Mesendoderm (in vitro differentiated cells): ENCODE measurements at regions not wholly inside any gene's neighbourhood (a gene's known extent, or its start where the extent isn't known, plus 50 kb on each side); places are given as distances from the start of the nearest gene placed in this dataset.

Source experiments
- DNase-seq: peaks from one replicate; pipeline ENCODE4 v3.0.0; 2013
- H2AK5ac ChIP-seq: 2 replicates; pipeline ENCODE4 v1.6.1; 2013; ENCODE audit warnings: low read length, inconsistent platforms
- H2BK120ac ChIP-seq: 2 replicates; pipeline ENCODE4 v1.6.1; 2013; ENCODE audit warnings: low read depth, mild to moderate bottlenecking, low read length, moderate library complexity, mixed read lengths
- H2BK15ac ChIP-seq: replicated peaks from 2 replicates; pipeline ENCODE4 v1.6.1; 2013; ENCODE audit warnings: low read depth, mild to moderate bottlenecking, moderate library complexity
- H2BK5ac ChIP-seq: 2 replicates; pipeline ENCODE4 v1.6.1; 2013; ENCODE audit warnings: low read length, inconsistent platforms
- H3K18ac ChIP-seq: 2 replicates; pipeline ENCODE4 v1.6.1; 2013; ENCODE audit warnings: mild to moderate bottlenecking, low read length, mixed read lengths
- H3K23ac ChIP-seq: one replicate; pipeline ENCODE4 v1.6.1; 2013; ENCODE audit warnings: low read length
- H3K27ac ChIP-seq: 2 replicates; pipeline ENCODE4 v1.5.1; 2013; ENCODE audit warnings: low read depth, mild to moderate bottlenecking, inconsistent platforms, low read length, moderate library complexity
- H3K27me3 ChIP-seq: 2 replicates; pipeline ENCODE4 v1.6.1; 2013; ENCODE audit warnings: low read length, control low read depth, mild to moderate bottlenecking, inconsistent platforms; ENCODE audit not compliant: insufficient read depth, poor library complexity
- H3K36me3 ChIP-seq: 2 replicates; pipeline ENCODE4 v1.6.1; 2013; ENCODE audit warnings: low read length, inconsistent platforms; ENCODE audit not compliant: control insufficient read depth, insufficient read depth
- H3K4ac ChIP-seq: one replicate; pipeline ENCODE4 v1.6.1; 2013; ENCODE audit warnings: low read depth, mild to moderate bottlenecking, low read length, moderate library complexity
- H3K4me1 ChIP-seq: 2 replicates; pipeline ENCODE4 v1.6.1; 2013; ENCODE audit warnings: low read depth, low read length, inconsistent platforms; ENCODE audit not compliant: control insufficient read depth
- H3K4me2 ChIP-seq: 2 replicates; pipeline ENCODE4 v1.6.1; 2013; ENCODE audit warnings: low read length
- H3K4me3 ChIP-seq: 2 replicates; pipeline ENCODE4 v1.5.1; 2013; ENCODE audit warnings: mild to moderate bottlenecking, low read length
- H3K56ac ChIP-seq: one replicate; pipeline ENCODE4 v1.6.1; 2013; ENCODE audit warnings: low read length
- H3K79me1 ChIP-seq: 2 replicates; pipeline ENCODE4 v1.6.1; 2013; ENCODE audit warnings: low read length, inconsistent platforms
- H3K79me2 ChIP-seq: 2 replicates; pipeline ENCODE4 v1.6.1; 2013; ENCODE audit warnings: mild to moderate bottlenecking, low read length; ENCODE audit not compliant: control insufficient read depth, insufficient read depth
- H3K9ac ChIP-seq: 2 replicates; pipeline ENCODE4 v1.6.1; 2013; ENCODE audit warnings: low read length, inconsistent platforms
- H4K5ac ChIP-seq: one replicate; pipeline ENCODE4 v1.6.1; 2013; ENCODE audit warnings: low read length
- H4K8ac ChIP-seq: one replicate; pipeline ENCODE4 v1.6.1; 2013; ENCODE audit warnings: low read depth, mild to moderate bottlenecking, control low read depth, low read length, moderate library complexity
- WGBS: extraction: QIAGEN DNeasy Blood & Tissue Kit; methylation state at CpG from one replicate; pipeline ENCODE4 v1.1.7; 2013; ENCODE audit warnings: low lambda C conversion rate, missing lambda C conversion rate; ENCODE audit not compliant: insufficient coverage; ENCODE audit errors: extremely low coverage; 5-methylcytosine and 5-hydroxymethylcytosine counted together

- Histone ChIP-seq H3K27me3 (no peaks in the 10 kb centered on the region), H3K4ac (no peak overlapping the region), H2AK5ac (no peak overlapping the region), H4K5ac (no peak overlapping the region), H3K4me1 (no peaks in the 10 kb centered on the region), H3K9ac (no peak overlapping the region), H3K18ac (no peak overlapping the region), H3K79me1 (no peaks in the 10 kb centered on the region), H2BK120ac (no peak overlapping the region), H3K23ac (no peak overlapping the region), H4K8ac (no peak overlapping the region), H3K4me2 (no peak overlapping the region), H3K36me3 (no peaks in the 10 kb centered on the region), H2BK15ac (no peak overlapping the region), H3K4me3 (no peak overlapping the region), H3K27ac (no peak overlapping the region), H3K56ac (no peak overlapping the region), H2BK5ac (no peak overlapping the region), H3K79me2 (no peaks in the 10 kb centered on the region)
- DNase-seq, result no peak
- no CpG with 5 or more reads among the region's 1 CpG for WGBS
These were observed 205.8 kb downstream of the SPTSSA start for GRCh38 chr14:34256223-34256622.

- WGBS, result no CpG with 5 or more reads among the region's 5 CpGs
- H2BK5ac ChIP-seq, result no peak overlapping the region
- H3K4me1 ChIP-seq, result no peaks in the 10 kb centered on the region
- H3K79me2 ChIP-seq, result no peaks in the 10 kb centered on the region
- H4K5ac ChIP-seq, result no peak overlapping the region
- no peak overlapping the region for H3K4me3 ChIP-seq
- no peak overlapping the region for H4K8ac ChIP-seq
- no peak overlapping the region for H3K23ac ChIP-seq
- DNase-seq, result no peak
- H3K79me1 ChIP-seq, result no peaks in the 10 kb centered on the region
- H3K18ac ChIP-seq, result no peak overlapping the region
- no peaks in the 10 kb centered on the region for H3K27me3 ChIP-seq
- H3K4ac ChIP-seq, result no peak overlapping the region
- H2BK120ac ChIP-seq, result no peak overlapping the region
- H3K27ac ChIP-seq, result no peak overlapping the region
- no peak overlapping the region for H3K4me2 ChIP-seq
- no peak overlapping the region for H3K56ac ChIP-seq
- H2BK15ac ChIP-seq, result no peak overlapping the region
- no peak overlapping the region for H2AK5ac ChIP-seq
- H3K9ac ChIP-seq, result no peak overlapping the region
- no peaks in the 10 kb centered on the region for H3K36me3 ChIP-seq
These were observed 207.5 kb downstream of the SPTSSA start for GRCh38 chr14:34254571-34254970.

GRCh38 chr14:34254031-34254430 lies 208.0 kb downstream of the SPTSSA start:
- H3K4me2 ChIP-seq, result no peak overlapping the region
- H3K79me1 ChIP-seq, result no peaks in the 10 kb centered on the region
- H2BK15ac ChIP-seq, result no peak overlapping the region
- WGBS, result 100% methylated on average over 1 of the region's 1 CpG
- H3K4ac ChIP-seq, result no peak overlapping the region
- no peaks in the 10 kb centered on the region for H3K27me3 ChIP-seq
- no peak overlapping the region for H3K18ac ChIP-seq
- no peak overlapping the region for H4K8ac ChIP-seq
- H3K23ac ChIP-seq, result no peak overlapping the region
- no peak overlapping the region for H3K4me3 ChIP-seq
- no peak overlapping the region for H2AK5ac ChIP-seq
- H3K4me1 ChIP-seq, result no peaks in the 10 kb centered on the region
- no peak overlapping the region for H3K9ac ChIP-seq
- H4K5ac ChIP-seq, result no peak overlapping the region
- H2BK120ac ChIP-seq, result no peak overlapping the region
- H3K79me2 ChIP-seq, result no peaks in the 10 kb centered on the region
- H3K27ac ChIP-seq, result no peak overlapping the region
- no peak for DNase-seq
- H3K36me3 ChIP-seq, result no peaks in the 10 kb centered on the region
- no peak overlapping the region for H3K56ac ChIP-seq
- H2BK5ac ChIP-seq, result no peak overlapping the region

- Histone ChIP-seq H2BK5ac (no peak overlapping the region), H3K4ac (no peak overlapping the region), H3K79me1 (no peaks in the 10 kb centered on the region), H3K4me3 (no peak overlapping the region), H2BK15ac (no peak overlapping the region), H3K79me2 (no peaks in the 10 kb centered on the region), H2AK5ac (no peak overlapping the region), H4K5ac (no peak overlapping the region), H4K8ac (no peak overlapping the region), H3K27ac (no peak overlapping the region), H3K4me2 (no peak overlapping the region), H3K23ac (no peak overlapping the region), H2BK120ac (no peak overlapping the region), H3K56ac (no peak overlapping the region), H3K36me3 (no peaks in the 10 kb centered on the region), H3K27me3 (no peaks in the 10 kb centered on the region), H3K9ac (no peak overlapping the region), H3K18ac (no peak overlapping the region), H3K4me1 (no peaks in the 10 kb centered on the region)
- DNase-seq, result no peak
- WGBS, result no CpG with 5 or more reads among the region's 2 CpGs
These were observed 209.8 kb downstream of the SPTSSA start for GRCh38 chr14:34252227-34252626.

GRCh38 chr14:34251662-34252061 lies 210.4 kb downstream of the SPTSSA start:
- Histone ChIP-seq H3K4me1 (no peaks in the 10 kb centered on the region), H3K9ac (no peak overlapping the region), H3K27me3 (no peaks in the 10 kb centered on the region), H3K79me2 (no peaks in the 10 kb centered on the region), H3K56ac (no peak overlapping the region), H3K23ac (no peak overlapping the region), H3K4ac (no peak overlapping the region), H3K4me2 (no peak overlapping the region), H4K8ac (no peak overlapping the region), H2BK5ac (no peak overlapping the region), H3K4me3 (no peak overlapping the region), H3K27ac (no peak overlapping the region), H3K79me1 (no peaks in the 10 kb centered on the region), H3K18ac (no peak overlapping the region), H2AK5ac (no peak overlapping the region), H2BK120ac (no peak overlapping the region), H3K36me3 (no peaks in the 10 kb centered on the region), H2BK15ac (no peak overlapping the region), H4K5ac (no peak overlapping the region)
- DNase-seq, result no peak
- no CpG with 5 or more reads among the region's 6 CpGs for WGBS

- no peaks in the 10 kb centered on the region for H3K79me2 ChIP-seq
- no peak overlapping the region for H3K4me2 ChIP-seq
- H4K8ac ChIP-seq, result no peak overlapping the region
- no peak overlapping the region for H2BK5ac ChIP-seq
- no peaks in the 10 kb centered on the region for H3K27me3 ChIP-seq
- H3K36me3 ChIP-seq, result no peaks in the 10 kb centered on the region
- no peak overlapping the region for H3K18ac ChIP-seq
- H2BK15ac ChIP-seq, result no peak overlapping the region
- no peak overlapping the region for H3K4ac ChIP-seq
- DNase-seq, result no peak
- H3K4me1 ChIP-seq, result no peaks in the 10 kb centered on the region
- H3K79me1 ChIP-seq, result no peaks in the 10 kb centered on the region
- H2BK120ac ChIP-seq, result no peak overlapping the region
- WGBS, result no CpG with 5 or more reads among the region's 4 CpGs
- H4K5ac ChIP-seq, result no peak overlapping the region
- no peak overlapping the region for H3K23ac ChIP-seq
- H3K56ac ChIP-seq, result no peak overlapping the region
- no peak overlapping the region for H3K27ac ChIP-seq
- H2AK5ac ChIP-seq, result no peak overlapping the region
- no peak overlapping the region for H3K9ac ChIP-seq
- H3K4me3 ChIP-seq, result no peak overlapping the region
These were observed 211.1 kb downstream of the SPTSSA start for GRCh38 chr14:34250959-34251358.
